ENCODE measurements at regions not wholly inside any gene's neighbourhood (a gene's known extent, or its start where the extent isn't known, plus 50 kb on each side); places are given as distances from the start of the nearest gene placed in this dataset.

GRCh38 chr5:58187432-58188261 is 272.2 kb downstream of the PLK2 start:
- TF ChIP-seq SIN3A (IDR thresholded peaks at IDR 0.05; ENCODE audit: borderline replicate concordance, insufficient read depth, low read depth, low read length) (no peak), REST (IDR thresholded peaks at IDR 0.05; ENCODE audit: insufficient read depth in 1 of 2, low read depth in 2 of 2, low read length in 1 of 2) (no peak), TCF7L2 (IDR thresholded peaks at IDR 0.05; ENCODE audit: low read depth, low read length) (no peak)
- H3K4me3 ChIP-seq (ENCODE audit: low read depth in 2 of 2, low read length in 2 of 2) = peak overlapping the region in 1 of 2 experiments; percentile 31; a peak in 2 of 4 replicates
- H3K9me3 ChIP-seq (ENCODE audit: control insufficient read depth, insufficient read depth, low read depth, low read length) = peaks cover 3% of the 10 kb centered on the region; the same call in 1 of the 2 replicates
- ChIA-PET POLR2A (no interaction called here), CTCF (no interaction called here)
- no peaks in the 10 kb centered on the region; the same call in 1 of the 2 replicates for H3K36me3 ChIP-seq (ENCODE audit: control insufficient read depth, insufficient read depth, low read length)
- no TSS peak for BruUV-seq (replicated peaks)
- ATAC-seq = peak; percentile 66
- no peak for DNase-seq (ENCODE audit: low read depth, low spot score)
- in situ Hi-C loops (cut with HindIII; ENCODE audit: low pct_unique_long_range_greater_than_20kb, low sequenced_read_pairs) (no loop called here), intact Hi-C loops (cut with micrococcal nuclease; ENCODE audit: unreplicated experiment) (loop anchor here (2.0 to 10.0 kb wide), 4 partner anchors 113 to 693 kb away; no protein-coding TSS in a partner anchor)
- H3K4me1 ChIP-seq (ENCODE audit: control insufficient read depth, insufficient read depth, low read length) = peaks cover 63% of the 10 kb centered on the region
- peak overlapping the region; percentile 100 for H3K27ac ChIP-seq (ENCODE audit: low read length)
- H3K27me3 ChIP-seq (ENCODE audit: control insufficient read depth, insufficient read depth, low read length) = no peaks in the 10 kb centered on the region

- Histone ChIP-seq H3K27ac (ENCODE audit: low read length) (peak overlapping the region; percentile 100), H3K36me3 (ENCODE audit: control insufficient read depth, insufficient read depth, low read length) (no peaks in the 10 kb centered on the region; the same call in 1 of the 2 replicates), H3K27me3 (ENCODE audit: control insufficient read depth, insufficient read depth, low read length) (no peaks in the 10 kb centered on the region), H3K4me3 (ENCODE audit: low read depth in 2 of 2, low read length in 2 of 2) (no peak overlapping the region), H3K9me3 (ENCODE audit: control insufficient read depth, insufficient read depth, low read depth, low read length) (no peaks in the 10 kb centered on the region), H3K4me1 (ENCODE audit: control insufficient read depth, insufficient read depth, low read length) (peaks cover 78% of the 10 kb centered on the region)
- ChIA-PET POLR2A (no interaction called here), CTCF (interaction anchor here (0.6 kb wide), 1 partner anchor 687 kb away, joined by 3 read pairs; no protein-coding TSS in a partner anchor)
- DNase-seq (ENCODE audit: low read depth, low spot score) (no peak), ATAC-seq (no peak)
- intact Hi-C loops (cut with micrococcal nuclease; ENCODE audit: unreplicated experiment) (loop anchor here (2.0 to 10.0 kb wide), 4 partner anchors 111 to 691 kb away; no protein-coding TSS in a partner anchor), in situ Hi-C loops (cut with HindIII; ENCODE audit: low pct_unique_long_range_greater_than_20kb, low sequenced_read_pairs) (no loop called here)
- BruUV-seq (replicated peaks) = no TSS peak
- TF ChIP-seq TCF7L2 (IDR thresholded peaks at IDR 0.05; ENCODE audit: low read depth, low read length) (no peak), SIN3A (IDR thresholded peaks at IDR 0.05; ENCODE audit: borderline replicate concordance, insufficient read depth, low read depth, low read length) (no peak), POLR2AphosphoS5 (IDR thresholded peaks at IDR 0.05; ENCODE audit: low read depth, low read length) (no peak), CTCF (IDR thresholded peaks at IDR 0.05) (no peak), REST (IDR thresholded peaks at IDR 0.05; ENCODE audit: insufficient read depth in 1 of 2, low read depth in 2 of 2, low read length in 1 of 2) (no peak)
These were observed 274.1 kb downstream of the PLK2 start for GRCh38 chr5:58185801-58186200.

Measured in Panc1 (cell line).